DMS114 treated with DMSO at 0.1 percent for 48 hours (cell line): ENCODE measurements at regions not wholly inside any gene's neighbourhood (a gene's known extent, or its start where the extent isn't known, plus 50 kb on each side); places are given as distances from the start of the nearest gene placed in this dataset.

Experiments
- DNase-seq: peaks from one replicate; lab custom pipeline; 2025; ENCODE audit not compliant: unreplicated experiment; lab: John Stamatoyannopoulos, UW

DNA sequence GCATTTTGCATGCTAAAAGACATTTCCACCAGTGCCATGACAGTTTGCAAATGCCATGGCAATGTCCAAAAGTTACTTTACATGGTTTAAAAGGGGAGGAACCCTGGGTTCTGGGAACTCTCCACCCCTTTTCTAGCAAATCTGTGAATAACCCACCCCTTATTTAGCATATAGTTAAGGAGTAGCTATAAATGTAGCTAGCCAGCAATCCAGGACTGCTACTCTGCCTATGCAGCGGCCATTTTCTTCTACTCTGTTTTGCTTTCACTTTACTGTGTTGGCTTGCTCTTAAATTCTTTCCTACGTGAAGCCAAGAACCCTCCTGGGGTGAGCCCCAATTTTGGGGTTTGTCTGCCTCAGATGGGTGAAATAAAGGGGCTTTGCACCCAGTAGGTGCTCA lies 141.0 kb downstream of the PTPN11 start:
- DNase-seq: no peak

GRCh38 chr12:112564160-112564784 lies 145.5 kb downstream of the PTPN11 start:
- no peak for DNase-seq

DNA sequence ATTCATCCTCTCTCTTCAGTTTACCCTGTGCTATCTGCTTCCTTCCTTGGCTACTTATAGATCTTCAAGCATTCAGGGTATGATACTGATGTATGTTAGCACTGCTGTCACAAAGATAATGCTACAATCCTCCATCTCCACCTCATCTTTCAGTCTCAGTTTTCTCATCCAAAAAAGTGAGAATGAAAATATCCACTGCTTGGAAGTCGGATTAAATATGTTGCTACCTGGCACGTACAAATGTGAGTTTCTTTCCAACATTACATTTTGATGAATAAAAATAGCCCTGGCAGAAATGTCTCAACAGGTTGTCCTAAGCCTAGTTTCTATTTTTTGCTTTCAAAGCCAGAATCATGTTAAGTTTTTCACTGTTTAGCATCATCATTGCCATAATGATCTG lies 149.9 kb downstream of the PTPN11 start:
- no peak for DNase-seq

GRCh38 chr12:112570096-112570495 lies 151.3 kb downstream of the PTPN11 start:
- DNase-seq: no peak

DNA sequence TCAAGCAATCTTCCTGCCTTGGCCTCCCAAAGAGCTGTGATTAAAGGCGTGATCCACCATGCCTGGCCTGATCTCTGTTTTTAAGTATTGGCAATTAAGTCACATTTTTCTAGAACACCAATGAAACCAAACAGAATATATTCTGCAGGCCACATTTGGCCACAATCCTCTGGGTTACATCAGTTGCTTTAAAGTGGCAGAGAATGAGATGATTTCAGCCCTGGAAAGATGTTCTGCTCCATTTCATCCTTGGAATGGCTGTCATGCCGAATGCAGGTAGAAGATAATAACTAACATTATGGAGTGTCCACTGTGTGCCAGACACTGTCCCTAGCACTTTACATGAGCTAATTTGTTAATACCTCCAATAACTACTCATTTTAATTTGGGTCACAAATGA lies 154.4 kb downstream of the PTPN11 start:
- DNase-seq: no peak

- no peak for DNase-seq
These were observed 156.3 kb downstream of the PTPN11 start for GRCh38 chr12:112574896-112575558.

- DNase-seq: no peak
These were observed 156.9 kb downstream of the PTPN11 start for GRCh38 chr12:112575559-112576067.

DNA sequence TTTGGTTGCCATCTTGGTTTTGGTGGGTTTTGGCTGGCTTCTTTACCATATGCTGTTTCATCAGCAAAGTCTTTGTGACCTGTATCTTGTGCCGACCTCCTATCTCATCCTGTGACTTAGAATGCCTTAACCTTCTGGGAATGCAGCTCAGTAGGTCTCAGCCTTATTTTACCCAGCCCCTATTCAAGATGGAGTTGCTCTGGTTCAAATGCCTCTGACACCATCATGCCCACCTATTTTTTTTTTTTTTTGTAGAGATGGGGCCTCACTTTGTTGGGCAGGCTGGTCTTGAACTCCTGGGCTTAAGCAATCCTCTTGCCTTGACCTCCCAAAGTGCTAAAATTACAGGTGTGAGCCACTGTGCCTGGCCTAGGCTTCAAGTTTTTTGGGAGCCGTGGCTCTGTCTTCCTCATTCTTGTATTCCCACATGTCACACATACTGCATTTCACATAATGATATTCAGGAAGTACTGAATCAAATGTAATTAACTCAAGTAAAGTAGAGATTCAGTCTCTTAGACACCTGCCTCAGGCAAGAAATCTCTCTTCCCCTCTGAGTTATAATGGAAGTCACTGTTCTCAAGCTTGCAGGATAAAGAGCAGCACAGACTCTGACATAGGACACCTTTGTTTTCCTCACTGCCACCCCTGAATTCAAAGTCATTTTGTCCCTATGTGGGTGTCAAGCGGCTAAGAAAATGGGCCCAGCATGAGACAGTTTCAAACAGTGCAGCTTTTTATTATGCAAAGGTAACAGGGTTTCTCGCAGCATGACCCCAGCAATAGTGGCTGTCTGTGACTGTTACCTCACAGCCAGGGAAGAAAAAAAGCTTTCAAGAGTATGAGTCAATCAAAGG lies 159.0 kb downstream of the PTPN11 start:
- DNase-seq: no peak

GRCh38 chr12:112584266-112584722 lies 165.5 kb downstream of the PTPN11 start:
- no peak for DNase-seq

DNA sequence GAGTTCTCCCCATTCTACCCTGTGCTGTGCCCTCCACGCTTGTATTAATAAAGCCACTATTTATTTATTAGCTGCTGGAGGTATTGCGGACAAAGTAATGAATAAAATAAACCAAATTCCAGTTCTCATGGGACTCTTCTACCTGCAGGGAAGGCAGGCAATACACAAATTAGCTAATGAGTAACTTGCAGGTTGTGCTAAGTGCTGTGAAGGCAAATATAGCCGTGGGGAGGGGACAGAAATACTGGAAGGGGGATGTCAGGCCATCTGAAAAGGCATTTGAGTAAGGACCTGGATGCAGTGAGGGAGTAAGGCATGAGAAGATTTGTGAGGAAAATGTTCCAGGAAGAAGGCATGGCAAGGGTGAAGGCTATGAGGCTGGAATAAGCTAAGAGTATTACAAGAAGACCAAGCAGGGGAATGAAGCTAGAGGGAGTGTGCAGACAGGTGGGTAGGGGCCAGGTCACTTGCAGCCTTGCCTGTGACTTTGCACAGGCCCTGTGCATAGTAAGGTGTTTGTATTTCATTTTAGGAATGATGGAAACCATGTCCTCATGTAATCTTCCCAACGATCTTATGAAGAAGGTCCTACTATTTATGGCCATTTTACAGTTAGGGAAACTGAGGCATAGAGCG lies 167.5 kb downstream of the PTPN11 start:
- DNase-seq: no peak

DNA sequence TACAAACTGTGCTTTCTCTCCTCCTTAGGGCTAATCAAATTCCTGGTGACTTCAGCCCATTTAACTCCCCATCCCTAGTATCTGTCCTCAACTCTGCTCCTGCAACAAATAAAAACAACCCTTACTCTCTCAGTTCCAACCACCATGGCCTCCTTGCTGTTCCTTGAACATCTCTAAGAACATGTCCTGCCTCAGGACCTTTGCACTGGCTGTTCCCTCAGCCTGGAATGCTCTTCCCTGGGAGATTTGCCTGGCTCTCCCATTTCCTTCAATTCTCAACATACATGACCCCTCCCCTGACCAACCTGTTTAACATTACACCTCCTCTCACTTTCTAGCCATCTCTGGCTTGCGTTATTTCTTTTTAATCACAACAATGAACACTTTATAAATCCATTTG lies 170.5 kb downstream of the PTPN11 start:
- DNase-seq: no peak

DNA sequence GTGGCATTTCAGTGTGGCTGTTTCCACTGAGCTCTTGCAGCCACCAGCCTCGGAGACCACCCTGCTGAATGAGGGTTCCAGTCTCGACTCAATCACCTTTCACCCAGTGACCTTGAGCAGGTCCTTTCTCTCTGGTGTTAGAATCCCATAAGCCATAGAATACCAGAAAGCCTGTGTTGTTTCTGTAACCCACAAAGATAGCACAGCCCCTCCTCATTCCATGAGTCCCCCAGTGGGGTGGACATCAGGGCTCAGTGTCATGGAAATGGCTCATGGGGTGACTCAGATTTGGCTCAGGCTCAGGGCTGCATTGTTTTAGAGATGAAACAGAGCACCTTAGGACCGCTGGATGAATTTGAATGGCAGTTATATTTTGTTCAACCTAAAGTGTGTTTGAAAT lies 171.5 kb downstream of the PTPN11 start:
- DNase-seq: no peak

GRCh38 chr12:112591488-112591887 lies 172.7 kb downstream of the PTPN11 start:
- DNase-seq: no peak

- no peak for DNase-seq
These were observed 176.7 kb downstream of the PTPN11 start for GRCh38 chr12:112595410-112595809.

- DNase-seq: no peak
These were observed 179.2 kb downstream of the PTPN11 start for GRCh38 chr12:112597986-112598385.

GRCh38 chr12:112598626-112599025 lies 179.9 kb downstream of the PTPN11 start:
- DNase-seq: no peak

DNA sequence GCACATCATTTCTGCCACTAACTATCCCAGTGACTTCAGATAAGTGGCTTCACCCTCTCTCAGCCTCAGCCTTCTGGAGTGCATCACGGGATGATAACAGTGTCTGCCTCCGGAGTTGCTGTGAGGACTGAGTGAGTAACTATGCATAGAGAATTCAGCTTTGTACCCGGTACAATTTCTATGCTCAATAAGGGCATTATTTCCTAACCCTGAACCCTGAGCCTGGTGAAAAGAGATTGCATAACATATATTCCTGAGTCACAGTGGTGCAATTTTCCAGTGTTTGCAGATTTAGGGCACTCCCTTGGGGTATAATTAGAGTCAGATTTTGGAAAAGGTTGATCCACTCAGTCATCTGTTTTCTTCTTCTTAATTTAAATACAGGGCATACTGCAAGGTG lies 181.1 kb downstream of the PTPN11 start:
- DNase-seq: no peak

DNA sequence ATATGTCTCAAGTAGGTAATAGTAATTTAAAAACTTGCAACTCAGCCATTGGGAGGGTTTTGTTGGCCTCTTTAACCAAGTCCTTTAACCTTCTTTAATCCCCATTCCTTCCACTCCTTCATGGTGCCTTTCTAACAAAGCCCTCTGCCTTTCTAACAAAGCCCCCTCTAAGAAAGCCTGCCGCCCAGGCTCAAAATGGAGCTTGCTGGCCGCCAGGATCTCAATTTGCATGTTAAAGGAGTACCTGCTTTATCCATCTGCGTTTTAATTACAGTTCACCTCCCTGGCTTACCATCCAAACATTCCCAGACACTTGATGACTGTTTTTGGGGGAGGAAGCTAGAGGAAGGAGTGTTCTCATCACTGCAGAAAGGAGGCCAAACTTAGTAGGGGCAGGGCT lies 183.4 kb downstream of the PTPN11 start:
- no peak for DNase-seq

- no peak for DNase-seq
These were observed 184.8 kb upstream of the RPH3A start for GRCh38 chr12:112606611-112607365.

GRCh38 chr12:112607427-112607826 lies 184.1 kb upstream of the RPH3A start:
- DNase-seq: no peak

- DNase-seq: no peak
These were observed 179.6 kb upstream of the RPH3A start for GRCh38 chr12:112611908-112612307.
